Fibroblast of lung (primary cell): ENCODE measurements at regions not wholly inside any gene's neighbourhood (a gene's known extent, or its start where the extent isn't known, plus 50 kb on each side); places are given as distances from the start of the nearest gene placed in this dataset.

Experiments used
- DNase-seq, 2 donors: peaks; one replicate each; pipeline versions ENCODE4 v3.0.0 to v3.0.0-alpha.2; 2010; ENCODE audit warnings: low read depth in 2 of 2
- H2AFZ ChIP-seq: 2 replicates; pipeline ENCODE4 v1.5.1; 2012; ENCODE audit warnings: low read length, control low read depth, inconsistent platforms
- H3K27ac ChIP-seq: 2 replicates; pipeline ENCODE4 v1.5.1; 2011; ENCODE audit warnings: low read length, control low read depth; ENCODE audit not compliant: insufficient read depth
- H3K27me3 ChIP-seq: 2 replicates; pipeline ENCODE4 v1.5.1; 2011; ENCODE audit warnings: mild to moderate bottlenecking, low read length; ENCODE audit not compliant: control insufficient read depth, insufficient read depth
- H3K36me3 ChIP-seq: 2 replicates; pipeline ENCODE4 v1.5.1; 2011; ENCODE audit warnings: low read length; ENCODE audit not compliant: control insufficient read depth, insufficient read depth
- H3K4me1 ChIP-seq: 2 replicates; pipeline ENCODE4 v1.5.1; 2011; ENCODE audit warnings: low read length; ENCODE audit not compliant: control insufficient read depth, insufficient read depth; ENCODE audit errors: extremely low read depth
- H3K4me2 ChIP-seq: 2 replicates; pipeline ENCODE4 v1.5.1; 2011; ENCODE audit warnings: low read length, control low read depth; ENCODE audit not compliant: insufficient read depth; ENCODE audit errors: extremely low read depth
- H3K4me3 ChIP-seq, 4 experiments: fragments of 200-600 bp in 1 of 4; sonication (generic) in 1 of 4; replicated peaks in 1 of 4; 2 replicates each; pipeline ENCODE4 v1.5.1; 2011 to 2016; ENCODE audit warnings: low read length in 4 of 4, low read depth in 3 of 4, mild to moderate bottlenecking in 3 of 4, control low read depth in 2 of 4, inconsistent platforms in 1 of 4, mixed read lengths in 1 of 4; ENCODE audit not compliant: insufficient read depth in 1 of 4; ENCODE audit errors: control extremely low read depth in 1 of 4
- H3K79me2 ChIP-seq: 2 replicates; pipeline ENCODE4 v1.5.1; 2012; ENCODE audit warnings: mild to moderate bottlenecking, low read length, inconsistent platforms; ENCODE audit not compliant: control insufficient read depth, insufficient read depth
- H3K9ac ChIP-seq: 2 replicates; pipeline ENCODE4 v1.5.1; 2011; ENCODE audit warnings: mild to moderate bottlenecking, low read length, control low read depth; ENCODE audit not compliant: insufficient read depth
- H3K9me3 ChIP-seq: 2 replicates; pipeline ENCODE4 v1.5.1; 2012; ENCODE audit warnings: low read depth, low read length; ENCODE audit not compliant: control insufficient read depth, insufficient read depth
- H4K20me1 ChIP-seq: 2 replicates; pipeline ENCODE4 v1.5.1; 2011; ENCODE audit warnings: low read length; ENCODE audit not compliant: control insufficient read depth, insufficient read depth; ENCODE audit errors: extremely low read depth
- EZH2 ChIP-seq: IDR thresholded peaks from 2 replicates; pipeline ENCODE4 v1.5.1; 2012; ENCODE audit warnings: low read length, control low read depth, mild to moderate bottlenecking; ENCODE audit errors: missing control alignments
- TF ChIP-seq, protein P1 (sequence below), 2 donors: IDR thresholded peaks in 1 of 2; conservative IDR thresholded peaks in 1 of 2; 1 replicate in 1 of 2; 2 replicates in 1 of 2; pipeline ENCODE4 v1.5.1; 2011 to 2012; ENCODE audit warnings: low read length in 2 of 2, control low read depth in 1 of 2, inconsistent platforms in 1 of 2, low read depth in 1 of 2, mild to moderate bottlenecking in 1 of 2

DNA sequence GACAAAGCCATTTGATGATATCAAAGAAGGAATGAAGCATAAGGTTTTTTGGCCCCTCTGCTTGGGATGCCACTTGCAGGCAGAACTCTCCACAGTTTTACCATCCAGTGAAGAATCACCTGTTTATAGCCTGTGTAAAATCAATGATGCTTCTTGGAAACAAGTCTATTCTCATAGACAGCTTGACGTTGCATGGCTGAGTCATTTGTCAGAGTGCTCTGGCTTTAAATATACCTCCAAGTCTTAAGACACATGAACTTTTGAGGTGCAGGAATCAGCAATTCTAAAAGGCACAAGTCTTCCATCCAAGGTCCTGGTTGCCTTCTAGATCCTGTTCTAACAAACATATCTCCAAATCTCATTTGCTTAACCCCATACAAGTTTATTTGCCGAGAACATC lies 53.6 kb upstream of the KIRREL3 start:
- no peak for DNase-seq
- H3K9ac ChIP-seq: no peak overlapping the region
- no peaks in the 10 kb centered on the region for H3K79me2 ChIP-seq
- no peaks in the 10 kb centered on the region for H3K4me1 ChIP-seq
- H3K36me3 ChIP-seq: no peaks in the 10 kb centered on the region
- H3K27ac ChIP-seq: no peak overlapping the region
- TF ChIP-seq, protein P1, sequence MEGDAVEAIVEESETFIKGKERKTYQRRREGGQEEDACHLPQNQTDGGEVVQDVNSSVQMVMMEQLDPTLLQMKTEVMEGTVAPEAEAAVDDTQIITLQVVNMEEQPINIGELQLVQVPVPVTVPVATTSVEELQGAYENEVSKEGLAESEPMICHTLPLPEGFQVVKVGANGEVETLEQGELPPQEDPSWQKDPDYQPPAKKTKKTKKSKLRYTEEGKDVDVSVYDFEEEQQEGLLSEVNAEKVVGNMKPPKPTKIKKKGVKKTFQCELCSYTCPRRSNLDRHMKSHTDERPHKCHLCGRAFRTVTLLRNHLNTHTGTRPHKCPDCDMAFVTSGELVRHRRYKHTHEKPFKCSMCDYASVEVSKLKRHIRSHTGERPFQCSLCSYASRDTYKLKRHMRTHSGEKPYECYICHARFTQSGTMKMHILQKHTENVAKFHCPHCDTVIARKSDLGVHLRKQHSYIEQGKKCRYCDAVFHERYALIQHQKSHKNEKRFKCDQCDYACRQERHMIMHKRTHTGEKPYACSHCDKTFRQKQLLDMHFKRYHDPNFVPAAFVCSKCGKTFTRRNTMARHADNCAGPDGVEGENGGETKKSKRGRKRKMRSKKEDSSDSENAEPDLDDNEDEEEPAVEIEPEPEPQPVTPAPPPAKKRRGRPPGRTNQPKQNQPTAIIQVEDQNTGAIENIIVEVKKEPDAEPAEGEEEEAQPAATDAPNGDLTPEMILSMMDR (conservative IDR thresholded peaks at IDR 0.05 in 1 of 2, IDR thresholded peaks at IDR 0.05 in 1 of 2; ENCODE audit: low read depth in 1 of 2, low read length in 2 of 2): no peak
- TF ChIP-seq EZH2: no peak
- H3K27me3 ChIP-seq: peaks cover 8% of the 10 kb centered on the region
- no peak overlapping the region for H2AFZ ChIP-seq
- H3K9me3 ChIP-seq: no peaks in the 10 kb centered on the region
- H4K20me1 ChIP-seq: no peaks in the 10 kb centered on the region
- H3K4me2 ChIP-seq: no peak overlapping the region
- no peak overlapping the region for H3K4me3 ChIP-seq

DNA sequence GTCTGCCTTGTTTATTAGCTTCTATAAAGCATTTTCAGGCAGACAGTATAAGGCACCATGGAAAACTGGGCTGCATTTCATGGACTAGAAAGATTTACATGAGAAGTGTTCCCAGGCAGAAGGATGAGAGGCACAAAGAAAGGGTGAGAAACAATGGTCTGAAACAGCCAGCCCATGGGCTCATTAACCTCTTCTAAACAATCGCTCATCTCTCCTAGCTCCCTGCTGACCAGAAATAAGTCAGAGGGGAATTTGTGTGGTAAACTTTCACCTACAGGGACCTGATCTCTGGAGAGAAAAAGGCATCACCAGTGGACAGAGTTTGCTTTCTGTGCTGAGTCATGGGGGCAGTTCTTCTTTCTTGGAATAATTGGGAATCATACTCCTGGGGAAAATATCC lies 51.8 kb upstream of the KIRREL3 start:
- DNase-seq: no peak
- TF ChIP-seq EZH2: no peak
- TF ChIP-seq, protein P1 (conservative IDR thresholded peaks at IDR 0.05 in 1 of 2, IDR thresholded peaks at IDR 0.05 in 1 of 2; ENCODE audit: low read depth in 1 of 2, low read length in 2 of 2): no peak
- no peak overlapping the region for H3K9ac ChIP-seq

More for the DNA sequence above, 51.8 kb upstream of the KIRREL3 start:
- no peaks in the 10 kb centered on the region for H3K79me2 ChIP-seq
- H4K20me1 ChIP-seq: no peaks in the 10 kb centered on the region
- no peak overlapping the region for H3K4me2 ChIP-seq
- no peak overlapping the region for H3K27ac ChIP-seq
- H3K9me3 ChIP-seq: no peaks in the 10 kb centered on the region
- peaks cover 10% of the 10 kb centered on the region for H3K27me3 ChIP-seq
- no peak overlapping the region for H2AFZ ChIP-seq
- H3K4me3 ChIP-seq: no peak overlapping the region
- no peaks in the 10 kb centered on the region for H3K4me1 ChIP-seq
- no peaks in the 10 kb centered on the region for H3K36me3 ChIP-seq
